ENCODE measurements at regions not wholly inside any gene's neighbourhood (a gene's known extent, or its start where the extent isn't known, plus 50 kb on each side); places are given as distances from the start of the nearest gene placed in this dataset.

DNA sequence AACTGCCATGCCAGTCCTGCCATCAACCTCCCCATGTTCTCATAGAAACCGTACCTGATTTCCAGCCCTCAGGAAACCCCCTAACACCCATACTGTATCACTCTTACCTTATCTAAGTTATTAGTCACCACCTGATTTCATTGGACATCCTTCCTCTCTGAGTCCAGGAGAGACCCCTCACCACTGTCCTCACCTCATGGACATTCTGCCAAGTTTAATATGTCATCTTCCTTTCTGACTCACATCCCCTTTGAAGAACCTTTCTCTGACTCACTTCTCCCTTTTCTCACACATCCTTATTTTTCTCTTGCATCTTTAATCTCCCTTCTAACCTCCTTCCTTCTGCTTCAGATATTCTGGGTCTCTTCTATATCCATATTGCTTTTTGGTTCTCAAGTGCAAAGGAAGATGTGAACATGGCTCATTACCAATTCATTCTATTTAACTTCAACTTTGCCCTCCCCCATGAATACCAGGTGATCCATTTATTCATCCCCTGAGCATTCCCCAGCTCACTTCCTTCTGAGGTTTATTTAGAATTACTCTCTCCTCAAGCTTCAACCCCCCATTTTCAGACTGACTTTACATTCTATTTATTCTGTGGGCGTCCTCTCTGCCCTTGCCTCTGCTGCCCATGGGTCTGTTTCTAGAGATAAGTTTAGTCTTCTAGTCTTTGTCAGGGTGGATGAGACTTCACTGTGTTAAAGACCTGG is 206.8 kb upstream of the ESRRG start:
- Histone ChIP-seq H3K27ac (no peak overlapping the region), H3K4me3 (no peak overlapping the region)
- no peak for DNase-seq (ENCODE audit: low spot score)
- TF ChIP-seq, protein P1, sequence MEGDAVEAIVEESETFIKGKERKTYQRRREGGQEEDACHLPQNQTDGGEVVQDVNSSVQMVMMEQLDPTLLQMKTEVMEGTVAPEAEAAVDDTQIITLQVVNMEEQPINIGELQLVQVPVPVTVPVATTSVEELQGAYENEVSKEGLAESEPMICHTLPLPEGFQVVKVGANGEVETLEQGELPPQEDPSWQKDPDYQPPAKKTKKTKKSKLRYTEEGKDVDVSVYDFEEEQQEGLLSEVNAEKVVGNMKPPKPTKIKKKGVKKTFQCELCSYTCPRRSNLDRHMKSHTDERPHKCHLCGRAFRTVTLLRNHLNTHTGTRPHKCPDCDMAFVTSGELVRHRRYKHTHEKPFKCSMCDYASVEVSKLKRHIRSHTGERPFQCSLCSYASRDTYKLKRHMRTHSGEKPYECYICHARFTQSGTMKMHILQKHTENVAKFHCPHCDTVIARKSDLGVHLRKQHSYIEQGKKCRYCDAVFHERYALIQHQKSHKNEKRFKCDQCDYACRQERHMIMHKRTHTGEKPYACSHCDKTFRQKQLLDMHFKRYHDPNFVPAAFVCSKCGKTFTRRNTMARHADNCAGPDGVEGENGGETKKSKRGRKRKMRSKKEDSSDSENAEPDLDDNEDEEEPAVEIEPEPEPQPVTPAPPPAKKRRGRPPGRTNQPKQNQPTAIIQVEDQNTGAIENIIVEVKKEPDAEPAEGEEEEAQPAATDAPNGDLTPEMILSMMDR (IDR thresholded peaks at IDR 0.05), result no peak

DNA sequence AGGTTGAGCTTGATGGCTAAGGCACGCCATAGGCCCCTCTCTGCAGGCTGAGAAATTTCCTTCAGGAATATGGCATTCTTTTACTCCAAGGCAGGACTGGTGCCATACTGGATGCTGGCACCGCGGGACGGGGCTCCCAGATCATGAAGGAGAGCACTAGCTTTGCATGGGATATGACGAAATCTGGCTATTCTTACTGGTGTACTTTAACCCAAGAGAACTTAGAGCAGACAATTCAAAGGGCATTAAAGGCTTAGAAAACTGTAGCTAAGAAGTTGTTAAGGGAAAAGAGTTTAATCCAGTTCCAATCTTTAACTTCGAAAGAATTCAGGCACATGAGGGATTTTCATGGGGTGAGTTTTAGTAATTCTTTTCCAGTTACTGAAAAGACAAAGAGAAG is 204.4 kb upstream of the ESRRG start:
- Histone ChIP-seq H3K27ac (no peak overlapping the region), H3K4me3 (no peak overlapping the region)
- no peak for DNase-seq (ENCODE audit: low spot score)
- TF ChIP-seq, protein P1 (IDR thresholded peaks at IDR 0.05), result no peak

DNA sequence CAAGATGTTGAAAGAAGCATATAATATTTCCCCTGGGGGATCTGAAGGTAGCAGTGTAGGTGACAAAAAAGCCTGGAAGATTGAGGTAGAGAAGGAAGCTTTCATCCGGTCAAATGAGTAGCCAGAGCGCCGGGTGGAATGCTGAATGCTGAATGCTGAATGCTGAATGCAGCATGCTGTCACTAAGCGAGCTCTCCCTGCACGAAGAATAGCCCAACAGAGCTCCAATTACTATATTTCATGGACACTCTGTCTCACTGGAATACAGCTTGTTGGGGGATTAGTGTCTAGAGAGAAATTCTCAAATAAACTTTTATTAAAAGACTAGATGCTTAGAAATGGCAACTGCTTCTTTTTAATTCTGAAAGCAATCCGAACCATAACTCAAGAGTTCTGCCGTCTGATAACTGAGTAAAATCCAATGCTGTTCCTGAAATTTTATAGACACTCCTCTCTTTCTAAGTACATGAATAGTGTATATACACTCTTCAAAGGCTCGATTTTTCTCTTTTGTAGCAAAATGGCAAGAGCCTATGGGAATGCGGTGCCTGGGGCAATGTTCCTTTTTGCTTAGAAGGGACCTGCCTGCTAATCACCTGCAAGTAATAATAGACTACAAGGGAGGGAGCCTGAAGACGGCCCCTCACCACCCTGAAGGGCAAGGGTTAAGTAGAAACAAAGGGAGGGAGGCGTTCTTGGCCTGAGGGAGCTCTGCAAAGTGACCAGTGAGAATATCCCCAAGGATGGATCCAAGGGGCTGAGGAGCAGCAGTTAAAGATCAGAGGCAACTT is 203.7 kb upstream of the ESRRG start:
- TF ChIP-seq, protein P1 (IDR thresholded peaks at IDR 0.05), result no peak
- Histone ChIP-seq H3K4me3 (no peak overlapping the region), H3K27ac (no peak overlapping the region)
- DNase-seq (ENCODE audit: low spot score), result no peak

DNA sequence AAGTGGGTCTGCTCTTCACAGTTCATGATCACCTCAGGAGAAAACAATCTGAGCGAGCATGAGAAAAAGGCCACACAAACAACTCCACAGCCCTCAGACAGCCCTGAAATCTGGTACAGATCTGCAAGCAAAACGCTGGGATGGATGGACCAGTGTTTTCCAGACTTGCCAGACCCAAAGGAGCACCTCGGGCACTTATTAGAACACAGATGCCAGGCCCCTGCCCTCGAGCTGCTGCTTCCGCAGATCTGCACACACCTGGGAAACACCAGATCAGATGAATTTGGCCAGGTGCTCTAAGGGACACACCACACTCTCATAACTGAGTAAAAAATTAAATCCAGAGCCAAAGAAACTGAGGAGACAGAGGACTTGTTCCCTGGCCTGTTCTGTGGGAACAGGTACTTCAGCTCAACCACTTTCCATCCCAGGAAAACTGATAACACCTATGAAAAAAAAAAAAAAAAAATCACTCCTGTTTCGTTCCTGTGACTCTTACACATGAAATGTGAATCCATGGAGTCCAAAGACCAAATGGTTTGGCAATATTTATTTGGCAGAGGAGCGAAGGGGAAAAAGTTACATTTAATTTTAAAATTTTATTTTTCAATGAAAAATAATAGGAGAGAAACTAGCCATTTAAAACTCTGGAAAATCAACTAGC is 202.9 kb upstream of the ESRRG start:
- TF ChIP-seq, protein P1 (IDR thresholded peaks at IDR 0.05), result no peak
- Histone ChIP-seq H3K4me3 (no peak overlapping the region), H3K27ac (no peak overlapping the region)
- no peak for DNase-seq (ENCODE audit: low spot score)

DNA sequence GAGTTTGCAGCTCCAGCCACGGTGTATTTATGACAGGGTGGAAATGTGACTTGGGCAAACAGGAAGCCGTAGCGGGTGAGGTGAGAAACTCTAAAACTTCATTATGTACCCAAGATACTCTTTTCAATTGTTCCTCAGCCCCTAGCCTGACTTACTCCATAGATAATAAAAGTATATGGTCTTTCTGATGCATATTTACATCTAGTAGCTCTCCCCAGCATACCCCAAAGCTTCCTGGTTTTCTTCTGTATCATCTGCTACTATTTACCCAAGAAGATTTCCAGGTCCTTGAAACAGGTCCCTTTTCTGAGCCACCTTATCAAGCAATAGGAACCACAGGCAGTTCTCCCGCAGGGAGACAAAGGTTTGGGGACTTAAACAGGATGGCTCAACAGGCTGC is 201.5 kb upstream of the ESRRG start:
- TF ChIP-seq, protein P1 (IDR thresholded peaks at IDR 0.05), result no peak
- Histone ChIP-seq H3K4me3 (no peak overlapping the region), H3K27ac (no peak overlapping the region)
- no peak for DNase-seq (ENCODE audit: low spot score)

DNA sequence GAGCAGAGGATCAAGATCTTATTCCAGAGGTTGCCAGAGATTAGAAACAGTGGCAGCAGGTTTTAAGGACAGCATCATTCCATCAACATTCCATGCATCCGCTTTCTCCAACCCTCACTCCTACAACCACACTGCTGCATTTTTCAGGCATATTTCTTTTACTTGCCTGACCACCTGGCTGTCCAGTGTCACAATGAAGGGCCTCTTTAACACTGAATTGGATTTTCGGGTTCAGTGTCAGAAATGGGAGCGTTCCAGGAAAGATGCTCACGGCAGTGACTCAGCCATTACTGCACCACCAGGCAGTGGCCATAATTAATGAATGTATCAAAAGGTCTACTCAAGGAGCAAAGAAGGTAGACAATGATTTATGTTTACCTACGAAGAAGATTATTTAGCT is 200.4 kb upstream of the ESRRG start:
- DNase-seq (ENCODE audit: low spot score), result no peak
- TF ChIP-seq, protein P1 (IDR thresholded peaks at IDR 0.05), result no peak
- Histone ChIP-seq H3K4me3 (no peak overlapping the region), H3K27ac (no peak overlapping the region)
